HG02885 (cell line): ENCODE measurements at regions not wholly inside any gene's neighbourhood (a gene's known extent, or its start where the extent isn't known, plus 50 kb on each side); places are given as distances from the start of the nearest gene placed in this dataset.

Experiments
- ATAC-seq: cut with Tn5 transposase; IDR thresholded peaks from one replicate; pipeline ENCODE4 v1.9.1; 2021; ENCODE audit warnings: mild to moderate bottlenecking; ENCODE audit not compliant: unreplicated experiment, poor library complexity

- no peak for ATAC-seq
Observed at GRCh38 chr4:180603791-180604190, 1639.4 kb upstream of the TENM3 start.

DNA sequence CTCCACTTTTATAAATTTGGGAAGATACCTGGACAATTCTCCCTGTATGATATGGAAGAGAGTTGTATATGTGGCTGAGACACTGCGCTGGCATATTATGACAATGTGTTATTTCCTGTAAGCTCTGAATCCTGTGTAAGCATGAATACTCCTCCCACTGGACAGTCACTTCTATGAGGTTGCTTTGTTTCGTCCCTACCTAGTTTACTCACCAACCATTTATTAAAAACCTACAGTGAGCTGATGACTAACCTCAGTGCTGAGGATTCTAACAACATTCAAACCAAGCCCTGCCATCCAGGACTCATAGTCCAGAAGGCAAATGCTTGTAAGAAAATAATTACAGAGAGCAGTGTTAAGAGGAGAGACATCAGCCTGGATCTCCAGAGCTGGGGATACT lies 1632.9 kb upstream of the TENM3 start:
- ATAC-seq, result no peak

GRCh38 chr4:180615746-180616145 lies 1627.5 kb upstream of the TENM3 start:
- ATAC-seq, result no peak

DNA sequence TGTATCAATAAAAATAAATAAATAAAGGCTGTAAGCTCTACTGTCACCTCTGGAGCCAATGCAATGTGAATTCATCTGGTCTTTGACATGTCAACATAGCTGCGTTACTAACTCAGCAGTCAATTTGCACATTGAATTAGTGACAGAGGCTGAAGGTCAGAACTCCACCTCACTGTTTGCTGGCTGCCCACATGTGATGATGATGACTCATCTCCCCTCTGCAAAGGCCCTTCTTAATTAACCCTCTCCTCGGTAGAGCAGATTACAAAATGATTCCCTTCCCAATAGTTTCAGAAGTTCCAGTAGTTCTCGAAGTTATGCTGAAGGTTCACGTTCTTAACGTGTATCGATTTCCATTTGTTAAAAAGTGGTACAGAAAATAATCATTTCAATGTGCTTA lies 1626.0 kb upstream of the TENM3 start:
- ATAC-seq, result no peak

DNA sequence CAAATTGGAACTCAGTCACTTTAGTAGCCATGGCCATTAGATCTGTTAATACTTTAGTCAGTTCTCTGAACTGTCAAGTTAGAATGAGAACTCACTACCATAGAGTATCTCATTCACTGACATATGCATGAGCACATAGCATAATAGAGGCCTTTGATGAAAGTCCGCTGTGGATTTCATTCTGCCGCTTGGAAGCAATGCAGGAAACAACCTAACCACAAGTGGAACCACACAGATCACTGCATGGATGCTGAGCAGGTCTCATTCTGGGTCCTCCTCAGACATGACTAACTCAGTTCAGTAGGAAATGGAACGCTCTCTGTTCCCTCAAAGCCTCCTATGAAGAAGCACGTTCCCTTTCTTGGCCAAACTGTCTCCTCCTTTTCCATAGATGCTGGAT lies 1624.8 kb upstream of the TENM3 start:
- no peak for ATAC-seq

DNA sequence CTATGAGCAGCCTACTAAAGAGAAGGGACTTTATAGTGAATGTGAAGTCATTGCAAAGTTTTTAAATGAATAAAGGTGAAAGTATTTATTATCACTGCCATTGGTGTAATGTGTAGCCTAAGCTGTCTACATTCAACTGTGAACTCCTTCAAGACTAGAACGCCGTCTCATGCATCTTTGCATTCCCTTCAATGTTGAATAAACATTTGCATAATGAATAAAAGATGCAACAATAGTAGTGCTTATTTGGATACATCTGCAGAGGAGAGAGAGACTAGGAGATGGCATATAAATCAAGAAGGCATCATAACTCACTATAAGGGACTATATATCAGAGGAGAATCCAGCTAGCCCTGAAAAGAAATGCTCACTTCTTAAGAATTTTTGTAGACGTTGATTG lies 1623.8 kb upstream of the TENM3 start:
- no peak for ATAC-seq

- no peak for ATAC-seq
Observed at GRCh38 chr4:180622254-180622653, 1620.9 kb upstream of the TENM3 start.

DNA sequence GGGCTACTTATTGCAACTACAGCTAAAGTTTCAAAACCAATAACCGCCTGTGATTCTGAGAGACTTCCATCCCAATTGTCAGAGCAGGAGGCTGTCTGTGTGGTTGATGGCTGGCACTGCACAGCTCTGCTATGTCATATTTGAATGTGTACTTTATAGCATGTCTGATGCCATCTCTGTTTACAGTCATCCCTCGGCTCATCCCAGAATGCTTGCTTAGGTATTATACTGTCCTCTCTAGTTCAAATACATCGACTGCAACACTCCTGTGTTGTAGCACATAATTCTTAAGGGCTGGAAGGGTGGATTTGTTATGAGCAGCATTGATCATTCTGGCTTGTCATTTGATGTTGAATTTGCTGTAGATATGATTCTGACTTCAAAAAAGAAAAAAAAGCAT lies 1617.5 kb upstream of the TENM3 start:
- ATAC-seq, result no peak

- ATAC-seq, result no peak
Observed at GRCh38 chr4:180630012-180630665, 1613.1 kb upstream of the TENM3 start.

DNA sequence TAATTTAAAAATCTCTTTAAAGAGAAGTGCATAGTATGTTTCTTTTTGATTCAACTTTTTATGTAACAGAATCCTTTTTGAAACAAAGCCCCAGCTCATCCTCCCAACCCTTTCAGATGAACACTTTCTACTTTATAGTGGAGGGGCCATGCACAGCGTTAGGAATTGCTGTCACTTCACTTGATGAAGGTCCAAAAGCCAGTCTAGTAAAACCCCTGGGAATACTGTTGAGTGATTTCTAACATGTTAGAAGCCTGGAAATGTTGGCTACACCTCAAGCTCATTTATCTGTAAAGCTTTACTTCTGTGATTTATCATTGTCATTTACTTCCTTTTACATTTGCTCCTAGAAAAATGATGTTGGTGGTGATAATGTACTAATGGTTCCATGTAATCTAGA lies 1608.9 kb upstream of the TENM3 start:
- ATAC-seq, result no peak

DNA sequence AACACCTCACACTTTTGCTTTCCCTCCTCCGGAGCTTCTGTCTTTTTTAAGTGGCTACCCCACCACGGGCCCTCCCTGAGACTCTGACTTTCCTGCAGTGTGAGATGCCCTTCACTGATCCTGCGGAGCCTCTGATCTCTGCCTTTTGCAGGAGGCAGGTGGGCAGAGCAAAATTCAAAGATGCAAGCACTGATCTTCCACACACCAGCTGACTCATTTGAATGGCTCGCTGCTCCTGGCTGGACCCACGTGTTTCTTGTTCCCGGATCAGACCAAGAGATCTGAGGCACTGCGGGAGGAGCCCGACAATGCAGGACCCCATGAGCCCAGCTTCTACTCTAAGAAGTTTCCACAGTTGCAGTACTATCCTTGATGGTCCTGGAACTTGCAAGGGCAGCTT lies 1607.9 kb upstream of the TENM3 start:
- no peak for ATAC-seq

- no peak for ATAC-seq
Observed at GRCh38 chr4:180636696-180637404, 1606.4 kb upstream of the TENM3 start.

- ATAC-seq, result no peak
Observed at GRCh38 chr4:180637616-180638015, 1605.6 kb upstream of the TENM3 start.

GRCh38 chr4:180640193-180640592 lies 1603.0 kb upstream of the TENM3 start:
- no peak for ATAC-seq

DNA sequence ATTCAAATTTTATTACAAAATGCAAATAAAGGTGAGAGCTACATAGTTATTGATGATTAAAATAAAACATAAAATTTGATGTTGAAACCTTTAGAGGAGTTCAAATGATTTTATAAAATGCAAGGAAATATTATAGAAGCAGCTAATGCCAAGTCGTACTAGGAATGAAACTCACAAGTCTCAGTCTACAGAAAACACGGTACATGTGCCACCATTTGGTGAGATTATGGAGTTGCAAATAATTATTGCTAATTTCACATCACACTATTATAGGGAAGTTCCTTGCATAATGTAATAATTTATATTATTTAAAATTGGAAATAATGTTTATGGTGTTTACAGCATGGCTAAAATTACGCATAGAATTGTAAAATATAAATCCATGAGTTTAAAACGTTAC lies 1601.7 kb upstream of the TENM3 start:
- ATAC-seq, result no peak

- no peak for ATAC-seq
Observed at GRCh38 chr4:180642732-180643131, 1600.5 kb upstream of the TENM3 start.

DNA sequence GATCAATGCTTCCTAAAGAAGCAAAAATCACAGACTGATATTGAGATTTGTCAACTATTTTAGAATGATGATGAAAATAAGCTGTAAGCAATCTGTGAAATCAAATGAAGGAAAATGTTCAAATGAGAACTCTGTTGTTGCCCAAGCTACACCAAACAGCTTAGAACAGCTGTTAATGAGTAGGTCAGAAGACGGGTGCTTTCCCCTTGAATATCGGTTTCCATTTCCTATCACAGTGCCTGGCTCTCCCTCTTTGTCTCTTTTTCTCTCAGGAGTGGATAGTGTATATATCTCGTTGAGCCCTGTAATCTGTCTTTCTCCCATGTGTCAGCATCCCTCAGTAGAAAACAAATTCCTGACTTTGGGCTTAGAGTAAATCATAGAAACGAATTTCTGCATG lies 1592.9 kb upstream of the TENM3 start:
- ATAC-seq, result no peak

GRCh38 chr4:180652533-180652932 lies 1590.7 kb upstream of the TENM3 start:
- ATAC-seq, result no peak

GRCh38 chr4:180655886-180656285 lies 1587.3 kb upstream of the TENM3 start:
- no peak for ATAC-seq

DNA sequence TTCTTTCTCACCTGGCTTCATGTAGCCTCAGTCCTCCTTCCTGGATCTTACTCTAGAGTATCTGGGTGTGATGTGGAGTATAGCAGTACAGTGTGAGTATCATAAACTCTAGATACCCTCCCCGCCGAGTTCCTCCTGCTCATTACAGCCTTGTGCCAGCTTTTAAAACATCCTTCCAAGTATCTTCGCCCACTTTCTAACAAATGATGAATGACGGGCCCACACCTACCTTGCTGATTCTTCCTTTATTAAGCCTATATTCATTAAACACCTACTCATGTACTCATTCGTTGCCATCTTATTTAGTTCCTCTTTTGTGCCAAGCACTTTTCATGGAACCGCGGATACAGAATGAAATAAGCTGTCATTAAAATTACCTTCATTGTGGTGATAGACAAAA lies 1585.3 kb upstream of the TENM3 start:
- ATAC-seq, result no peak

- ATAC-seq, result peak; percentile 93
Observed at GRCh38 chr4:180664766-180665368, 1578.3 kb upstream of the TENM3 start.

DNA sequence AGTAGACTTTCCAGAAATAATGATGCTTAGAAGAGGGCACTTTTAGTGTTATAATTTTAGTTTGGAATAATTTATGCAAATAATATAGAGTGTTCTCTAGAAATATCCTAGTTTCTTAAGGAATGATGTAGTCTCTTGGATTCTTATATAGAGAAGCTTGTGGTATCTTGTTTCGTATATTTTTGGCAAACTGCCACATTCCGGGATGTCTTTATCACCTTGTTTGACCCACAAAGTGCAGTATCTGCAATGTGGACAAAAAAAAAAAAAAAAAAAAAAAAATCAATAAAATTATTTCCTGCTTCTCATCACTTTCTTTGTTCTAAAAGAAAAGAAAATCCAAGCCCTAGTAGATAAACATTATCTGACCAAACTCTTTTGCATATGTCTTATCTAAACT lies 1577.7 kb upstream of the TENM3 start:
- ATAC-seq, result no peak
